ENCODE measurements at regions not wholly inside any gene's neighbourhood (a gene's known extent, or its start where the extent isn't known, plus 50 kb on each side); places are given as distances from the start of the nearest gene placed in this dataset.

DNA sequence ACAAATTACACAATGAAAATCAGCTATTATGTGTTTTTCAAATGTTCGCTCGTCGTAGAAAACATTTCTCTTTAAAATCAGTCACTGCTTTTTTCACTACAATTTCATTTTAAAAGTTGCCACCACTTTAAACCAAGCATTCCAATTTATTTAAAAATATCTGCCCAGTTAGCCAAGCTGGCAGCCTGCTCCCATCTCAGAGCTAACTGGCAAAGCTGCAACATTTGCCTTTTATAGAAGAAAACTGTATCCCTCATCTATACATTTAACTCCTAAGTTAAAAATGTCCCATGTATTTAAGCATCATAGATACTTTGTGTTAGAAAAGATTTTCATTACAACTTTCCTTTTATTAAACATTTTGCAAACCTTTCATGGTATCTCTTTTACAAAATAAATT is 294.9 kb upstream of the ADAMTS16 start:
- H3K36me3 ChIP-seq (ENCODE audit: low read depth) = no peaks in the 10 kb centered on the region
- TF ChIP-seq CTCF (IDR thresholded peaks at IDR 0.05; ENCODE audit: poor library complexity, severe bottlenecking) = no peak
- no peak for ATAC-seq (ENCODE audit: low read depth)
- no peak overlapping the region for H3K27ac ChIP-seq (ENCODE audit: poor library complexity, severe bottlenecking)
- DNase-seq (ENCODE audit: low spot score) = no peak
- H3K4me1 ChIP-seq (ENCODE audit: insufficient read depth, poor library complexity, severe bottlenecking) = no peaks in the 10 kb centered on the region
- no peaks in the 10 kb centered on the region for H3K9me3 ChIP-seq (ENCODE audit: severe bottlenecking)
- H3K27me3 ChIP-seq (ENCODE audit: insufficient read depth, poor library complexity, severe bottlenecking) = peaks cover 33% of the 10 kb centered on the region
- H3K4me3 ChIP-seq (ENCODE audit: severe bottlenecking) = no peak overlapping the region

DNA sequence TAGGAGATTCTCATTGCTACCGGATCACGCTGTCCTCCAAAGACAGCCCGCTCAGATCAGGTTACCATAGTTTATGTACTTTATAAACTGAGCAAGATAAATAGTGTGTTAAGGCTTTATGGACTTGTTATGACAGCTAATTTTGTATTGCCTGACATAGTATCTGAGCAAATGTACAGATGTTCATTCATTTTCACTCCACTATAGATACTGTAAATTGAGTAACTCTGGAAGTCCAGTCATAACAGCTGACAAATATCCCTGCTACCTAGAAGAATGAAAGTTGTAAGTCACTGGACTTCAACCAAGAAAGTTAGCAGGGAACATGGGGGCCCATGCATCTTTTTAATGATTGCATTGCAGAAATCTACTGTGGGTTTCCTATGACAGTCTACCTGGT is 292.4 kb upstream of the ADAMTS16 start:
- Histone ChIP-seq H3K36me3 (ENCODE audit: low read depth) (no peaks in the 10 kb centered on the region), H3K4me3 (ENCODE audit: severe bottlenecking) (no peak overlapping the region), H3K27me3 (ENCODE audit: insufficient read depth, poor library complexity, severe bottlenecking) (peaks cover 29% of the 10 kb centered on the region), H3K4me1 (ENCODE audit: insufficient read depth, poor library complexity, severe bottlenecking) (no peaks in the 10 kb centered on the region), H3K27ac (ENCODE audit: poor library complexity, severe bottlenecking) (no peak overlapping the region), H3K9me3 (ENCODE audit: severe bottlenecking) (no peaks in the 10 kb centered on the region)
- DNase-seq (ENCODE audit: low spot score) (no peak), ATAC-seq (ENCODE audit: low read depth) (no peak)
- no peak for TF ChIP-seq CTCF (IDR thresholded peaks at IDR 0.05; ENCODE audit: poor library complexity, severe bottlenecking)

DNA sequence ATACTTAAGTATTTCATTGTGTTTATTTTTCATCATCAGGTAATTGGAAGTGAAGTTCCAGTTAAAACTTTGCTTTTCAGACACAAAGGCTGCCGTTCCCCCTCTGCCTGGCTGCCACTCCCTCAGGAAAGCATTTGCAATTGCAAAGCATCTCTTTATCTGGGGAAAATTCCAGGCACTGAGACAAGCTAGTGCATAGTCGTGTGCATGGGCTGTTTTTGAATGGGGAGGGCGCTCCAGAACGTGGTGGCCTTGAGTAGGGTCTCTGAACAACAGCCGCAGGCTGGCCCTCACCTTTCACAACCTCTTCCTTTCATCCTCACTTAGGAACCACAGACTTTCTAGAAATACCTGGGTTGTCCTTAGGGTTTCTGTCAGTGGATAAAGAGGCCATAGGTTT is 285.1 kb upstream of the ADAMTS16 start:
- no peak for TF ChIP-seq CTCF (IDR thresholded peaks at IDR 0.05; ENCODE audit: poor library complexity, severe bottlenecking)
- H3K27me3 ChIP-seq (ENCODE audit: insufficient read depth, poor library complexity, severe bottlenecking) = peaks cover 5% of the 10 kb centered on the region
- no peaks in the 10 kb centered on the region for H3K36me3 ChIP-seq (ENCODE audit: low read depth)
- H3K9me3 ChIP-seq (ENCODE audit: severe bottlenecking) = no peaks in the 10 kb centered on the region
- H3K4me1 ChIP-seq (ENCODE audit: insufficient read depth, poor library complexity, severe bottlenecking) = no peaks in the 10 kb centered on the region
- ATAC-seq (ENCODE audit: low read depth) (no peak), DNase-seq (ENCODE audit: low spot score) (no peak)
- no peak overlapping the region for H3K4me3 ChIP-seq (ENCODE audit: severe bottlenecking)
- H3K27ac ChIP-seq (ENCODE audit: poor library complexity, severe bottlenecking) = no peak overlapping the region

GRCh38 chr5:4855880-4856279 is 284.2 kb upstream of the ADAMTS16 start:
- Histone ChIP-seq H3K4me1 (ENCODE audit: insufficient read depth, poor library complexity, severe bottlenecking) (no peaks in the 10 kb centered on the region), H3K27ac (ENCODE audit: poor library complexity, severe bottlenecking) (no peak overlapping the region), H3K36me3 (ENCODE audit: low read depth) (no peaks in the 10 kb centered on the region), H3K27me3 (ENCODE audit: insufficient read depth, poor library complexity, severe bottlenecking) (peaks cover 5% of the 10 kb centered on the region), H3K9me3 (ENCODE audit: severe bottlenecking) (no peaks in the 10 kb centered on the region), H3K4me3 (ENCODE audit: severe bottlenecking) (no peak overlapping the region)
- TF ChIP-seq CTCF (IDR thresholded peaks at IDR 0.05; ENCODE audit: poor library complexity, severe bottlenecking) = no peak
- no peak for ATAC-seq (ENCODE audit: low read depth)
- DNase-seq (ENCODE audit: low spot score) = no peak

DNA sequence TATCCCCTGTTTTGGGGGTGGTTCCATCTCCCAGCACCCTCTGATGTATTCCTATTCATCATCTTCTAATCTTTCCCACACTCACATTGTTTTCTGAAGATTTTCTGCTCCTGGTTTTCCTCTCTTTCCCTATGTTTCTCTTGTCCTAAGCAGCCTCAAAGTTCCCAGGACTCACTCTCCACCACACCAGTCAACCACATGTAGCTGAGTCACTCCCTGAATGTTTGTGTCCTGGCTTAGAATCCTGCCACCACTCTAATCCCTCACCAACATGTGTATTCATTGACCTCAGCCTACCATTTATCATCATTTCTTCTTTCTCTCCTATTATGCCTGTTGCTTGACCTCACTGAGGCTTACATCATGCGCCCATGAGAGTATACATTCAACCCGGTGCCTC is 282.4 kb upstream of the ADAMTS16 start:
- no peak for ATAC-seq (ENCODE audit: low read depth)
- DNase-seq (ENCODE audit: low spot score) = no peak
- TF ChIP-seq CTCF (IDR thresholded peaks at IDR 0.05; ENCODE audit: poor library complexity, severe bottlenecking) = no peak
- Histone ChIP-seq H3K4me1 (ENCODE audit: insufficient read depth, poor library complexity, severe bottlenecking) (no peaks in the 10 kb centered on the region), H3K27ac (ENCODE audit: poor library complexity, severe bottlenecking) (no peak overlapping the region), H3K27me3 (ENCODE audit: insufficient read depth, poor library complexity, severe bottlenecking) (peaks cover 8% of the 10 kb centered on the region), H3K9me3 (ENCODE audit: severe bottlenecking) (no peaks in the 10 kb centered on the region), H3K4me3 (ENCODE audit: severe bottlenecking) (no peak overlapping the region), H3K36me3 (ENCODE audit: low read depth) (no peaks in the 10 kb centered on the region)
